Gastrocnemius medialis (tissue), 4 donors: ENCODE measurements at regions not wholly inside any gene's neighbourhood (a gene's known extent, or its start where the extent isn't known, plus 50 kb on each side); places are given as distances from the start of the nearest gene placed in this dataset.
"Not testable (repeated sequence)": the region's sequence is repeated elsewhere in the genome, so short reads cannot be mapped to it uniquely, and the experiment has no call there.

Experiments used
- ATAC-seq, 2 donors: fragments of 150-250 bp; one replicate each; pipeline ENCODE4 v1.9.1; 2016
- DNase-seq, 2 donors: peaks; one replicate each; pipeline ENCODE4 v3.0.0-alpha.2; 2019
- H3K27ac ChIP-seq, 4 donors: fragments of 200-600 bp; sonication (generic); 1 replicate in 1 of 4; 2 replicates in 3 of 4; pipeline ENCODE4 v1.5.1; 2016 to 2018; ENCODE audit warnings: mild to moderate bottlenecking in 2 of 4, moderate library complexity in 1 of 4
- H3K27me3 ChIP-seq, 3 donors: fragments of 200-600 bp; sonication (generic) in 2 of 3; 1 replicate in 1 of 3; 2 replicates in 2 of 3; pipeline versions ENCODE4 v1.5.1 to v1.6.0; 2016 to 2019; ENCODE audit warnings: mild to moderate bottlenecking in 1 of 3, moderate library complexity in 1 of 3
- H3K36me3 ChIP-seq, 2 donors: fragments of 200-600 bp; sonication (generic) in 1 of 2; one replicate each; pipeline ENCODE4 v1.5.1; 2017 to 2018
- H3K4me1 ChIP-seq, 2 donors: fragments of 200-600 bp; sonication (generic) in 1 of 2; one replicate each; pipeline ENCODE4 v1.5.1; 2016 to 2017; ENCODE audit warnings: mild to moderate bottlenecking in 2 of 2
- H3K4me3 ChIP-seq, 4 donors: fragments of 200-600 bp; sonication (generic) in 3 of 4; 1 replicate in 1 of 4; 2 replicates in 3 of 4; pipeline ENCODE4 v1.5.1; 2016 to 2019; ENCODE audit warnings: mild to moderate bottlenecking in 2 of 4
- H3K9me3 ChIP-seq, 3 donors: fragments of 200-600 bp; sonication (generic) in 2 of 3; 1 replicate in 1 of 3; 2 replicates in 2 of 3; pipeline ENCODE4 v1.5.1; 2016 to 2019
- CTCF ChIP-seq, 5 experiments: fragments of 450-650 bp in 3 of 5; fragments of 200-600 bp in 2 of 5; sonication (generic) in 2 of 5; IDR thresholded peaks in 4 of 5; conservative IDR thresholded peaks in 1 of 5; 1 replicate in 4 of 5; 2 replicates in 1 of 5; pipeline ENCODE4 v1.5.1; 2016 to 2019; ENCODE audit warnings: antibody characterized with exemption in 5 of 5, mild to moderate bottlenecking in 3 of 5, moderate library complexity in 3 of 5
- POLR2A ChIP-seq, 2 donors: fragments of 450-650 bp; IDR thresholded peaks; one replicate each; pipeline ENCODE4 v1.6.1; 2017; ENCODE audit warnings: antibody characterized with exemption in 2 of 2, mild to moderate bottlenecking in 2 of 2, moderate library complexity in 2 of 2
- in situ Hi-C, 4 donors: fragments of 200-750 bp; cut with MboI; loops; one replicate each; pipeline versions ENCODE4 v1.15.0 to v1.8.0; 2017; ENCODE audit warnings: low sequenced_read_pairs in 4 of 4
- intact Hi-C: fragments of 100-400 bp; cut with DNase I; formaldehyde crosslinking; loops from one replicate; pipeline ENCODE4 v1.15.1; 2023; ENCODE audit warnings: low total_unique reads

GRCh38 chr18:51506811-51507210, 309.3 kb upstream of the MEX3C start:
- in situ Hi-C loops, result no loop called here
- TF ChIP-seq POLR2A (IDR thresholded peaks at IDR 0.05) (no peak), CTCF (IDR thresholded peaks at IDR 0.05 in 4 of 5, conservative IDR thresholded peaks at IDR 0.05 in 1 of 5) (no peak)

GRCh38 chr18:51508410-51508809, 310.9 kb upstream of the MEX3C start:
- H3K4me1 ChIP-seq, intact Hi-C loops, H3K9me3 ChIP-seq, ATAC-seq, DNase-seq, H3K36me3 ChIP-seq, H3K4me3 ChIP-seq, H3K27me3 ChIP-seq, H3K27ac ChIP-seq, in situ Hi-C loops: not testable (repeated sequence)

More at GRCh38 chr18:51506811-51507210, 309.3 kb upstream of the MEX3C start:
- Histone ChIP-seq H3K4me1 (no peaks in the 10 kb centered on the region), H3K36me3 (no peaks in the 10 kb centered on the region), H3K27ac (no peak overlapping the region), H3K9me3 (no peaks in the 10 kb centered on the region), H3K4me3 (no peak overlapping the region), H3K27me3 (no peaks in the 10 kb centered on the region)
- ATAC-seq (no peak), DNase-seq (no peak)
- intact Hi-C loops, result no loop called here

- no peaks in the 10 kb centered on the region for H3K4me1 ChIP-seq
- H3K36me3 ChIP-seq, result no peaks in the 10 kb centered on the region
- no peak for DNase-seq
- ATAC-seq, result no peak
- intact Hi-C loops, result no loop called here
- no peak overlapping the region for H3K4me3 ChIP-seq
- no peaks in the 10 kb centered on the region for H3K9me3 ChIP-seq
- in situ Hi-C loops, result no loop called here
- TF ChIP-seq CTCF (IDR thresholded peaks at IDR 0.05 in 4 of 5, conservative IDR thresholded peaks at IDR 0.05 in 1 of 5), result no peak
- TF ChIP-seq POLR2A (IDR thresholded peaks at IDR 0.05), result no peak
- no peak overlapping the region for H3K27ac ChIP-seq
- no peaks in the 10 kb centered on the region for H3K27me3 ChIP-seq
These were observed 312.5 kb upstream of the MEX3C start for GRCh38 chr18:51510020-51510419.

GRCh38 chr18:51513517-51513916, 316.0 kb upstream of the MEX3C start:
- Histone ChIP-seq H3K4me1 (no peaks in the 10 kb centered on the region), H3K9me3 (no peaks in the 10 kb centered on the region), H3K27ac (no peak overlapping the region), H3K4me3 (no peak overlapping the region), H3K36me3 (no peaks in the 10 kb centered on the region), H3K27me3 (no peaks in the 10 kb centered on the region)
- ATAC-seq, result no peak
- TF ChIP-seq POLR2A (IDR thresholded peaks at IDR 0.05) (no peak), CTCF (IDR thresholded peaks at IDR 0.05 in 4 of 5, conservative IDR thresholded peaks at IDR 0.05 in 1 of 5) (no peak)
- intact Hi-C loops, result no loop called here
- no peak for DNase-seq
- in situ Hi-C loops, result no loop called here

- TF ChIP-seq POLR2A (IDR thresholded peaks at IDR 0.05) (no peak), CTCF (IDR thresholded peaks at IDR 0.05 in 4 of 5, conservative IDR thresholded peaks at IDR 0.05 in 1 of 5) (no peak)
- no peak for ATAC-seq
These were observed 316.6 kb upstream of the MEX3C start for GRCh38 chr18:51514128-51514527.

More at GRCh38 chr18:51514128-51514527, 316.6 kb upstream of the MEX3C start:
- no peaks in the 10 kb centered on the region for H3K4me1 ChIP-seq
- no peak overlapping the region for H3K4me3 ChIP-seq
- H3K9me3 ChIP-seq, result no peaks in the 10 kb centered on the region
- H3K36me3 ChIP-seq, result no peaks in the 10 kb centered on the region
- H3K27ac ChIP-seq, result no peak overlapping the region
- intact Hi-C loops (no loop called here), in situ Hi-C loops (no loop called here)
- no peak for DNase-seq
- H3K27me3 ChIP-seq, result no peaks in the 10 kb centered on the region
